Hippocampal formation (tissue), 2 donors: ENCODE measurements at regions not wholly inside any gene's neighbourhood (a gene's known extent, or its start where the extent isn't known, plus 50 kb on each side); places are given as distances from the start of the nearest gene placed in this dataset.

Source experiments
- DNase-seq, 2 donors: peaks; one replicate each; lab custom pipeline; 2025; lab: John Stamatoyannopoulos, UW

DNA sequence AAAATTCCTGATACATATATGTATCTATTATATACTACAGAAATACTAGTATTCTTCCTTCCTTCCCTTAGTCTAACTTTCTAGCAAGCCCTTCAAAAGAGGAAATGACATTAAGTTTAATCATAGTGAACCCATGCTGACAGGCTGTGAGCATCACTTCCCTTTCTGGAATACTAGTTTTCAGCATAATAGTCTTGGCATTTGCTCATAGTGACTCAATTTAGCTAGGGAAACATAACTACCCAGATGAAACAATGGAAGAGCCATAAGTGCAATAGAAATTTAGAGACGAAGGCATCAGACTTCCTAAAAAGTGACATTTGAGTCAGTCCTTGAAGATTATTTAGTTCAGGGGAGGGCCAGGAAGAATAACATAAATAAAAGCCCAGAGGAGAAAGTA is 184.5 kb upstream of the CRY1 start:
- no peak for DNase-seq

DNA sequence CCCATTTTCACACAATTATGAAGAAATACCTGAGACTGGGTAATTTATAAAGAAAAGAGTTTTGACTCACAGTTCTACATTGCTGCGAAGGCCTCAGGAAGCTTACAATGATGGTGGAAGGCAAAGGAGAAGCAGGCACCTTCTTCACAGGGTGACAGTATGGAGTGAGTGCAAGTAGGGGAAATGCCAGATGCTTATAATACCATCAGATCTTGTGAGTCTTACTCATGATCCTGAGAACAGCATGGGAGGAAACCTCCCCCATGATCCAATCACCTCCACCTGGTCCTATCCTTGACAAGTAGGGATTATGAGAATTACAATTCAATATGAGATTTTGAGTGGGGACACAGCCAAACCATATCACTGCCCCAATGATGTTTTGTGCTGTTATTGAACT is 189.3 kb upstream of the CRY1 start:
- no peak for DNase-seq

DNA sequence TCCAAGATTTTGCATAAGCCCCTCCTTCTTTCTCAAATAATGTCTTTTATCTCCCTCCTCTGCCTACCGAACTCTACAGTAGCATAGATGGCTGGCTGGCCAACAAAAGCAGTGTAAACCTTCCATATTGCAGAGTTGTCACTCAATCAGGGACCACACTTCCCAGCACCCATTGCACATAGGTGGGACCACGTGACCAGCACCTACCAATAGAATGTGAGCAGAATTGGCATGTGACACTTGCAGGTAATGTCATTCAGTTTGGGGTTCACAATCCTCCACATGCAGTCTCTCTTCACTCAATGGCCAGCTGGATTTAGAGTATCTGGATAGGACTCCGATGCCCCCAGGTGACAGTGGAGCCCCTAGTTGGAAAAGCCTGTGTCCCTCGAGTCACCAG is 190.3 kb upstream of the CRY1 start:
- DNase-seq = no peak

DNA sequence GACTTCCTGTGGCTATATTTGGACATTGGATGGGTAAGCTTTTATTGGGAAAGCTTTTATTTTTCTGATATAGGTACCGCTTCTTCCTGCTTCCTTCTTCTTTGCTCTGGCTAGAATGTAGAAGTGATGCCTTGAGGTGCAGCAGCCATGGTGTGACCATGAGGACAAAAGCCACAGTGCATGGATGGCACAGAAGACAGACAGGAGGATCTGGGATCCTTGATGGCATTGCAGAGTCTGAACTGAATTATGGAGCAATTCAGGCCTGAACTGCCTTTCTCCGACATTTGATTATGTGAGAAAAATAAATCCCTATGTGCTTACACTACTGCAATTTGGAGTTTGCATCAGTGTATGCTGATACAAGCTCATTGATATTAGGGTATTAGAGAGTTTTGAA is 191.3 kb upstream of the CRY1 start:
- DNase-seq = no peak

DNA sequence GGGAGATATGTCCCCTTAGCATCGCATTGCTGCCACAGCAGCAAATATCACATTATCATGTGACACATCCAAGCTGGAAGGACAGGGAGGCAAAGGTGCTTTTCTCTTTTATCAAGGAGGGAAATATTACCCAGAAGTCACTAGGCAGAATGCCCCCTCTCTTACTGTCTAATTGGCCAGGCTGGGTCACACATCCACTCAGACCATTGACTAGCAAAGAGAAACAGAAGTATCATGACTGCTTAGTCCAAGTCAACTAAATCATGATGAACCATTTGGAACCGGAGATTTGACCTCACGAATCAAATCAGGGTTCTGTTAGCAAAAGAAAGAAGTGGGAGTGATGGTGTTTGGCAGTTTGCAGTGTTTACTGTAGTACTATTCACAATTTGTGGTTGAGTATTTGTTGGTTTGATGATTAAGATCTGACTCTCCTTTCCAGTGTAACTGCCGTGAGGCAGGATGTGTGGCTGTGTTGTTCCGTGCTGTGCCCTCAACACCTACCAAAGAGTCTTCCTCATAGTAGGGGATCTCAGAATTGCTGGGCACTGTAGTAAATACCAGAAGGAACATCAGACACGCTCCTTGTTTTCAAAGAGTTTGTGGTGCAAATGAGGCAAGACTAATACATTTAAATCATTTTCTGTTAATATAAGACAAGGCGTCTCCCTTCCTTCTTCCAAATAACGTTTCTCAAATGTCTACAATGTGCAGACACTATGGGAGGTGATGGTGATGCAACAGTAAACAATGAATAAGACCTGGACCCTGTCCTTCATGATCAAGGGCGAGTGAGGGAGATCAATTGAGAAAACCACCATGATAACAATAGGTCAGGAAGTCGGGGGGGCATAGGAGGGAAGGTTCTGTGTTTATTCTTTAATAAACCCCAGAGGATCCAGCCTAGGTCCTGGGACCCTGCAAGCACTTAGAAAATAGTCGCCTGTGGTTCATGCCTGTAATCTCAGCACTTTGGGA is 194.4 kb upstream of the CRY1 start:
- no peak for DNase-seq

DNA sequence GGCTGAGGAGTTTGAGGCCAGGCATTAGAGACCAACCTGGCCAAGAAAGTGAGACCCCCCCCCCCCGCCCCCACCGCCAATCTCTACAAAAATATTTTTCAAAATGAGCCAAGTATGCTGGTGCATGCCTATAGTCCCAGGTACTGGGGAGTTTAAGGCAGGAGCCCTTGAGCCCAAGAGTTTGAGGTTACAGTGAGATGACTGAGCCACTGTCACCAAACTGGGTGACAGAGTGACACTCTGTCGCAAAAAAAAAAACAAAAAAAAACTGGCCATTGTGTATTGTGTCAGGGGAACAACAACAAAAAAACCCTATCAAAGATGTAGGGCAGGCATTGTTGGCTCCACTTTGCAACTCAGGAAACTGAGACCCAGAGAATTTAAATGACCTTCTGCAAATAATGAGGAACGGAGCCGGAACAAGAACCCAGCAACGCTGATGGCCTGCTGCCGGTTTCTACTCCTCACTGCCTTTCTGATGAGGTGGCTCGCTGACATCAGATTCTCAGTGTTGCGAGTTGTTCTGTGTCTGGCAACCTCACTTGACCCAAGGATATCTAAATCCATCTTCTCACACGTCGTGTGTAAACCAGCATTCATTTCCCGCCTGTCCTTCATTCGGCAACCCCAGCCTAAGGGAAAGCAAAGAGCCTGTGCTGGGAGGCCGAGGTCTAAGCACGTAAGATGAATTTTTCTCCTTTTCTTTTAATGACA is 195.2 kb upstream of the CRY1 start:
- DNase-seq = no peak

DNA sequence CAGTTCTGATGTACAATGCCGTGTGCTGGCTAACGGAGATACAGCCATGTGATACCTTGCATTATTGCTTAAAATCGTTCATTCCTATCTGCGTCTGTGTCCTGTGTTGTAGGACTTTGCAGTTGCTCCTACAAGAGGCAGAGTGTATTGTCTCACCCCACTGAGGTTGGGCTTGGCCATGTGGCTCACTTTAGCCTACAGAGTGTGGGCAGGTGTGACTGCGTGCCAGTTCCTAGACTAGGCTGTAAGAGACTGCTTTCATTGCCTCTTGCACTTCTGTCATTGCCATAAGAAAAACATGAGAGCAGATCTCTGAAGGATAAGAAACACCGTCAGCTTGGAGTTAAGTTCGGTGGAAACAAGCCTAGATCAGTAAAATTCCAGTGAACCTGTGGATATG is 197.7 kb upstream of the CRY1 start:
- no peak for DNase-seq

DNA sequence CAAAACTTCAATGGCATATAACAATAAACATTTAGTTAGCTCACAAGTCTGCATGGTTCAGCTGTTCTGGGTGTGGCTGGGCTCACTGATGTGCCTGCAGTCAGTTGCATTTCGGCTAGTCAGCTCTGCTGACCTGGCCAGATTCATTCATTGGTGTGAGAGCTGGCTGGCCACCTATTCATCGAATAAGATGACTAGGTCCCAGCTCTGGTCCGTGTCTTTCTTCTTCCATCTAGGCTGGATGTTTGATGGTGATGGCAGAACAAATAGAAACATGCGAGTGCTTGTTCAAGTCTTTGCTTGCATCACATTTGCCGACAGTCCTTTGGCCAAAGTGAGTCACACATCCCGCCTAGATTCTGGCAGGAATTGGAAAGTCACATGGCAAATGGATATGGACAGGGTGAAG is 203.3 kb upstream of the CRY1 start:
- DNase-seq = no peak

DNA sequence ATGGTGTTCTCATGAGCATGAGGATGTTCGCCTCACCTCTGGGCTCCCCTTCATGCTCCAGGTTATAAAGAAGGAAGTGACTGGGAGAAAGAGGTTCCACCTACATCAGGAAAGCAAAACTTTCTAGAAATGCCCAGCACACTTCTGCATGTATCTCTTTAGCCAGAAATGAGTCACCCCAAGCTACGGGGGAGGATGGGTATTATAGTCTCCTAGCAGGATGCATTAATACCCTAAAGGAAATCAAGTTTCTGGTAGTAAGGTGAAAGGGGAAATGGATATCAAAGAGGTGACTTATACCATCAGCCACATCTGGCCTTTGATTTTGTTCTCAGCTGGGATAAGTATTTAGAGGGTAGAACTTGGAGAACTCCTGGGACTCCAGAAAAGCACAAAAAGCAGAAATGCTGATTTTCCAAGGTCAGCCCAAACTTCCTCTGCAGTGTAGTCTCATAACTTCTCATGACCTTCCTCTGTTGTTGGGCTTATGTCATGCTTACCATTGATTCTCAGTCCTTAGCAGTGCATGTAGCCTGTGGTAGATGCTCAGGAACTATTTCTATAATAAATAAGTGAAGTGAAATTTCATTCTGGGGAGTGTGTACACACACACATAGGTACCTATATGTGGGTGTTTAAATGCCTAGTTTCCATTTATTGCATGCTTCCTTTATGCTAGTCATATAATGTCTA is 209.4 kb upstream of the CRY1 start:
- no peak for DNase-seq

DNA sequence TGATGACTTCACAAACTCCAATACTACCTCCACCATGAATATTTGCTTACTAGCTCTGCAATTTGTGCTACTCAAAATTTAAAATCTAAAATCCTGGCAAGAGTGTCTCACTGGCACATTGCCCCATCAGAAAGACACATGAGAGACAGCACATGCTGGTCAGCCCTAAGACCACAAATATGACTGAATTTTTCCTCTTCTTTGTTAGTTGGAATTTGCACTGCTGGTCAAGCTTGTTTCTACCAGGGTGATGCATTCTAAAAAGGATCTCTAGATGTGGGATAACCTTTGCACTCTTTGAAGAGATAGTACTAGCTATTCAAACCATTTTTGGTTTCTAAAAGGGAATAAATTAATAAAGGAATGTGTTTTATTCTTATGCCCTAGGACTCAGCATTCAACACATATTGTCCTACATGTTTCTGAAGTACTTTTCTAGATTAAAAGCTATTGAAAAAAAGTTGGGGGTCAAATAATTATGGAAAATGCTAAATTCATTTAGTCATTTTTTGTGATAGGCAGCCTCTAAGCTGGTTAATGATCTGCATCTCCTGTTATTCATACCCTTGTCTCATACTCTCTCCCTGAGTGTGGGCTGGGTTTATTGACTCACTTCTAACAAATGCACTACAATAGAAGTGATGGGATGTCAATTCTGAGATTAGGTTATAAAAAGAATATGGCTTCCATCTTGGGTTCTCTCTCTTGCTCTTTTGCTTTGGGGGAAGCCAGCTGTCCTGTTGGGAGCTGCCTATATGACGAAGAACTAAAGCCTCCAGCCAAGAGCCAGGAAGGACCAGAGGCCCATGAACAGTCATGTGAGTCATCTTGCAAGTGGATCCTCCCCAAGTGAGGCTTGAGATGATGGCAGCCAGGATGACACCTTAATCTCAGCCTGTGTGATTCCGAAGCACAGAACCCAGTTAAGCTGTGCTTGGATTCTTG is 211.5 kb upstream of the CRY1 start:
- DNase-seq = no peak

DNA sequence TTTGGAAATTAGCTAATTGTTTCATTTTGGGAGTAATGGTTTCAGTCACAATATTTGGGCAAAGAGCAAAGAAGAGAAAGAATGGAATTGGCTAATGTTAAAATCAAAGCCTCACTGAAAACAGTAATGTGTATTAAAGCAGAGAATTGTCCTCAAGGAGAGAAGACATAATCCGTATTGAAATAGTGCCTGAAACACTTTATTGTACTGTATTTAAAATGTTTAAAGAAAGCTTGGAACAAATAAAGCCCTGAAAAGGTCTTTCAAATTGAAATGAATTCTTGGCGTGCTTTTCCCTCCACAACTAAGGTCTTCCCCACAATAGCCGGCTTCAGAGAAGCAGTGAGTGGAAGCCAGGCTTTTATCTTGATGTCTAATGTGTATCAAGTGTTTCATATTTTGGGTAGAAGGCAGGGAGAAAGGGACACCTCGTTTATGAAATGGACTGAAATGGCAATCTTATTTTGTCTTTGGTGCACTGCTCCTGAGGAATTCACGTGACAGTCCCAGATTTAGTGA is 212.9 kb upstream of the CRY1 start:
- no peak for DNase-seq

DNA sequence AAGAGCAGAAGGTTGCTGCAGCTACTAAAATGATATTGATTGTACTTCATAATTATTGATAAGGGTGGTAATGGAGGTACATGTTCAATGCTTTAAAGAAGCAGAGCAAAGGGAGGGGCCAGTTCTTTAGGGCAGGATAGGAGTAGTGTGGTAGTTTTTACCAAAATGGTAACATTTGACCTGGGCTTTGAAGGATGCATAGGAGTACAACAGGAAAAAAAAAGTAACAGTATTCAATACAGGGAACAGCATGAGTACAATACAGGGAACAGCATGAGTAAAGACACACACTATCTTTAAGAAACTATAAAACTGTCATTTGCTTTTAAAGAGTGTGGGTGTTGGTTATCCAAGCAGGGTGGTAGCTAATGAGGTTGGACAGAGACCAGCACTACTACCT is 215.0 kb upstream of the CRY1 start:
- no peak for DNase-seq

DNA sequence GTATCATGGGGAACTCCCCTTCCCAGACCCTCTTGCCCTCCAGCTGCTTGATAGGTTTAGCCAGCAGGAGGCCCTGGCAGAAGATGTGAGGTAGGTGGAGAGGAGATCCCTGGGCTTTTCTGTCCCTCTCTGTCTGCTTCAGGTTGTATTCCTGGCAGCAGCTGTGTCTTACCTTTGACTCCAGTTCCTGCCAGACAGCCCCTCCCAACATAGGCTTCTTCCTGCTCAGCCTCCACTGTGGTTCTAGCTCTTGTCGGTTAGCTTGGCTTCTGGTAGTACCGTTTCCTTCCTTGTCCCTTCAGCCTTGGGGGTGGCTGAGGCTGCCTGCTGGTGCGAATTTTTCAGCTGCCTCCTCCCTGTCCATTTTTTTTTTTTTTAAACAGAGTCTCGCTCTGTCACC is 215.7 kb upstream of the CRY1 start:
- DNase-seq = no peak

DNA sequence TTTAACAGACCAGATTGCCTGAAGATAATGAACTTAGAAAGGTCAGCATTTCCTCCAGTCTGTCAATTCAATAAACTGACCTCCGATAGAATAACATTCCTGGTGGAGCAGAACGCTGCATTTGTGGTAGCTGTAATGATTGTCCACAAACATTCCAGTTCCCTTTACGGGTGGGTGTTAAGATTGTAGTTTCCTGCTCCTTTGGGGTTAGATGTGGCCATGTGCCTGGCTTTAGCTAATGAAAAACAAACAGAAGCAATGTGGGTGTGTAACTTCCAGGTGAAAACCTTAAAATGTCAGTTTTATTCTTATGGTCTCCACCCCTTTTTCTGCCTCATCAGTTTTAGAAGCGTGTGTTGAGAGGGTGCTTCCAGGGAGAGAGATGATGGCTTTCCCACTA is 217.3 kb upstream of the CRY1 start:
- no peak for DNase-seq

DNA sequence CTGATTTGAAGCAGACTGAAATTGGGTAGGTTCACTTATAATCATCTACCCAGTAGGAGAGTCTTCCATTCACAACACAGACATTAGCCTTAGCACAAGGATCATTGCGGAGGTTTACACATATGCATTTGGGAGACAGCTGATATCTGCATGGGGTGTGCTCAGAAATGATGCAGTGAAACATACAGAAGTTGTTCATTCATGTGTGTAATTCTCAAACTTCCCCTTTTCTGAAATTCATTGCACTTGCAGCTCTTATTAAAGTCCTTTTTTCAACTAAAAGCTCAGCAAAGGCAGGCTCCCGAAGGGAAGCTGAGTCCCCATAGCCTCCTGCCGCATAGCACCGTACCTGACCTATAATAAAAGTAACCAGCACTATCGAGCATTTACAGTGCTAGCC is 218.3 kb upstream of the CRY1 start:
- DNase-seq = no peak

DNA sequence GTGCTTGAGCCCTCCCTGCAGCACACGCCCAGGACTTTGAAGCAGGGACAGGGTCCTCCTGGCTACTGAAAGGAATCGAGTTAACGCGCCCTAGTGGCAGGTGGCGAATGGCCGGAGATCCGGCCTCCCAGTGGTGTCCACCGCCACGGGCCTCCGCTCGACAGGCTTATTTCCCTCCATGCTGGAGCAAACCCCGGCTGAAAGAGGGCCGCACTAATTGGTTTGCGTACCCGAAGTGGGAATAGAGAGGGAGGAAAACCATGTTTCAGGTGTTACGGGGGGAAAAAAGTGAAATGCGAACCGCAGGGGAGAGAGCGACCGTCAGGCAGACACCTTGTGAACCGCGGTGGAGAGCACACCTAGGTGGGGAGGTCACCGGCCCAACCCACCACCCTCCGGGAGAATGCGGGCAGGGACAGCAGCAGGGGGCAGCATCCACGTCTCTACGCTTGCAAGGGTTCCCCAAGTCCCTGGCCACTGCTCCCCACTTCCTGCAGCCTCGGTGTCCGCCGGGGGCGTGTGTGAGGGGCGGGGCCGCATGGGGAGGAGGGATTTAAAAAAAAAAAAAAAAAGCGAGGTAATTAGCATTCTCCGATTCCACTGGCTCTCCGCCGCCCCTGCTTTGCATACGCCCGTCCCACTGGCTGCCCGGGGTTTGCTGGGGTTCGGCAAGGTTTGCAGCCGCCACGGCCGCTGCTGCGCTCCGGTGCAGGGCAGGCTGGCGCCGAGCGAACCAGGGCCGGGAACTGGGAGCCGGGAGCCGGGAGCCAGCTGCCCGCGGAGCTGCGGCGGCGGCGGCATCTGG is 224.6 kb upstream of the CRY1 start:
- peak in 1 of 2 donors; percentile 37 for DNase-seq

DNA sequence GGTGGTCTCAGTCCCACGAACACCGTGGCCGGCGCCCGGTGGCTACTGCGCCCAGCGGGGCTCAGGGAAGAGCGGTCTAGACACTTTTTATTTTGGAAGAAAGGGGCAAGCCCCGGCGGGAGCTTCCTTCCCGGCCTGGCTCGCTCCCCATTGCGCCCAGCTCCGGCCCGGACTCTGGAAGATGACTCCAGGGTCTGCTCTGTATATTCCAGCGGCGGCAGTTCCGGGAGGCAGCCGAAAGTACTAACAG is 225.1 kb upstream of the CRY1 start:
- no peak for DNase-seq

DNA sequence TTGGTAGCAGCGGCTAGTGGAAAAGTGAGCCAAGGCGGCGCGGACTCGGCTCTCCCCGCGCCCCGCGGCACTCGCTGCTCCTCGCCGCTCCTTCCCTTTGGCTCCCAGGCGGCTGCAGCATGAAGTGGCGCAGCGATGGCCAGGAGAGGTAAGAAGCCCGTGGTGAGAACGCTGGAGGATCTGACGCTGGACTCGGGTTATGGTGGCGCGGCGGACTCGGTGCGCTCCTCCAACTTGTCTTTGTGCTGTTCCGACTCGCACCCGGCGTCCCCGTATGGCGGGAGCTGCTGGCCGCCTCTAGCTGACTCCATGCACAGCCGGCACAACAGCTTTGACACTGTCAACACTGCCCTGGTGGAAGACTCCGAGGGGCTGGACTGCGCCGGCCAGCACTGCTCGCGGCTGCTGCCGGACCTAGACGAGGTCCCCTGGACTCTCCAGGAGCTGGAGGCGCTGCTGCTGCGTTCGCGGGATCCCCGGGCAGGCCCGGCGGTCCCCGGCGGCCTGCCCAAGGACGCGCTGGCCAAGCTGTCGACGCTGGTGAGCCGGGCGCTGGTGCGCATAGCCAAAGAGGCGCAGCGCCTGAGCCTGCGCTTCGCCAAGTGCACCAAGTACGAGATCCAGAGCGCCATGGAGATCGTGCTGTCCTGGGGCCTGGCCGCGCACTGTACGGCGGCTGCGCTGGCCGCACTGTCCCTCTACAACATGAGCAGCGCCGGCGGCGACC is 225.6 kb upstream of the CRY1 start:
- DNase-seq = no peak

DNA sequence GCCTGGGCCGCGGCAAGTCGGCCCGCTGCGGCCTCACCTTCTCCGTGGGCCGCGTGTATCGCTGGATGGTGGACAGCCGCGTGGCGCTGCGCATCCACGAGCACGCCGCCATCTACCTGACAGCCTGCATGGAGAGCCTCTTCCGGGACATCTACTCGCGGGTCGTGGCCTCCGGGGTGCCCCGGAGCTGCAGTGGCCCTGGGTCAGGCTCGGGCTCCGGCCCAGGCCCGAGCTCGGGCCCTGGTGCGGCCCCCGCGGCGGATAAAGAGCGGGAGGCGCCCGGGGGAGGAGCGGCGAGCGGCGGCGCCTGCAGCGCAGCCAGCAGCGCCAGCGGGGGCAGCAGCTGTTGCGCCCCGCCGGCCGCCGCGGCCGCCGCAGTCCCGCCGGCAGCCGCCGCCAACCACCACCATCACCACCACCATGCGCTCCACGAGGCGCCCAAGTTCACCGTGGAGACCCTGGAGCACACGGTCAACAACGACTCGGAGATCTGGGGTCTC is 226.2 kb upstream of the CRY1 start:
- no peak for DNase-seq
